ENCODE measurements at regions not wholly inside any gene's neighbourhood (a gene's known extent, or its start where the extent isn't known, plus 50 kb on each side); places are given as distances from the start of the nearest gene placed in this dataset.

GRCh38 chr18:65990174-65990690 lies 239.4 kb downstream of the CDH7 start:
- Mint-ChIP-seq H3K4me1 (peaks cover 15% of the 10 kb centered on the region), H3K27ac (no peak overlapping the region), H3K4me3 (no peak overlapping the region), H3K36me3 (no peaks in the 10 kb centered on the region), H3K27me3 (ENCODE audit: low read depth) (no peaks in the 10 kb centered on the region), H3K9me3 (no peaks in the 10 kb centered on the region)
- ATAC-seq (no peak), DNase-seq (ENCODE audit: low spot score) (no peak)
- ChIA-PET POLR2A (no interaction called here), CTCF (no interaction called here)
- TF ChIP-seq E2F1 (CRISPR knock-in tag; IDR thresholded peaks at IDR 0.05): no peak
- no peak for TF ChIP-seq KAT7 (CRISPR knock-in tag; IDR thresholded peaks at IDR 0.05; ENCODE audit: borderline replicate concordance)
- TF ChIP-seq ZNF317 (CRISPR knock-in tag; IDR thresholded peaks at IDR 0.05; ENCODE audit: borderline replicate concordance, low read depth): no peak
- TF ChIP-seq HMGXB4 (CRISPR knock-in tag; IDR thresholded peaks at IDR 0.05): no peak
- TF ChIP-seq MLX (CRISPR knock-in tag; IDR thresholded peaks at IDR 0.05): no peak
- no peak for TF ChIP-seq AFF4 (CRISPR knock-in tag; IDR thresholded peaks at IDR 0.05; ENCODE audit: borderline replicate concordance)
- TF ChIP-seq PRRX2 (CRISPR knock-in tag; IDR thresholded peaks at IDR 0.05): no peak
- no peak for TF ChIP-seq ZSCAN18 (CRISPR knock-in tag; IDR thresholded peaks at IDR 0.05)
- no peak for TF ChIP-seq NR1H2 (CRISPR knock-in tag; IDR thresholded peaks at IDR 0.05)
- no peak for TF ChIP-seq ZNF219 (CRISPR knock-in tag; IDR thresholded peaks at IDR 0.05; ENCODE audit: borderline replicate concordance)
- no peak for TF ChIP-seq SP1 (CRISPR knock-in tag; conservative IDR thresholded peaks at IDR 0.05)
- TF ChIP-seq FOXP4 (CRISPR knock-in tag; IDR thresholded peaks at IDR 0.05): no peak
- no peak for TF ChIP-seq ZNF281 (CRISPR knock-in tag; IDR thresholded peaks at IDR 0.05)
- no peak for TF ChIP-seq TEAD4 (CRISPR knock-in tag; IDR thresholded peaks at IDR 0.05)
- TF ChIP-seq ZNF138 (CRISPR knock-in tag; conservative IDR thresholded peaks at IDR 0.05): no peak
- no peak for TF ChIP-seq JUN (CRISPR knock-in tag; IDR thresholded peaks at IDR 0.05)
- no peak for TF ChIP-seq ATF1 (CRISPR knock-in tag; IDR thresholded peaks at IDR 0.05)
- TF ChIP-seq ARID4B (CRISPR knock-in tag; IDR thresholded peaks at IDR 0.05; ENCODE audit: borderline replicate concordance): no peak
- no peak for TF ChIP-seq ZNF232 (CRISPR knock-in tag; IDR thresholded peaks at IDR 0.05)

Data from WTC11 (cell line).